ENCODE measurements at regions not wholly inside any gene's neighbourhood (a gene's known extent, or its start where the extent isn't known, plus 50 kb on each side); places are given as distances from the start of the nearest gene placed in this dataset.
A peak's percentile ranks its signal among the peaks of the same experiment; 100 is the strongest.

GRCh38 chr11:130623670-130624668, 175.5 kb downstream of the ADAMTS15 start:
- no peak for TF ChIP-seq FOXA1 (IDR thresholded peaks at IDR 0.05)
- peak in 1 of 2 donors; percentile 4 for TF ChIP-seq RAD21 (IDR thresholded peaks at IDR 0.05)
- Histone ChIP-seq H3K36me3 (ENCODE audit: control insufficient read depth in 4 of 4, insufficient read depth in 3 of 4, low read depth in 1 of 4, low read length in 3 of 4) (no peaks in the 10 kb centered on the region), H3K4me3 (ENCODE audit: low read depth in 1 of 3, low read length in 3 of 3) (no peak overlapping the region), H3K27me3 (ENCODE audit: control insufficient read depth in 4 of 4, insufficient read depth in 4 of 4, low read length in 3 of 4) (peaks cover 0 to 3% (median 0%) of the 10 kb centered on the region in 4 donors), H3K9me3 (ENCODE audit: control insufficient read depth in 4 of 4, low read length in 3 of 4) (no peaks in the 10 kb centered on the region), H3K4me1 (ENCODE audit: control insufficient read depth in 4 of 4, insufficient read depth in 4 of 4, low read length in 3 of 4) (no peaks in the 10 kb centered on the region), H3K27ac (ENCODE audit: low read depth in 1 of 2, low read length in 2 of 2) (no peak overlapping the region), H3K9ac (ENCODE audit: low read depth in 1 of 2, low read length in 2 of 2) (no peak overlapping the region)
- WGBS: 60% methylated on average over 8 of the region's 8 CpGs
- DNase-seq (ENCODE audit: low spot score): no peak

GRCh38 chr11:130624971-130625544, 176.6 kb downstream of the ADAMTS15 start:
- Histone ChIP-seq H3K27me3 (ENCODE audit: control insufficient read depth in 4 of 4, insufficient read depth in 4 of 4, low read length in 3 of 4) (peaks cover 0 to 3% (median 0%) of the 10 kb centered on the region in 4 donors), H3K36me3 (ENCODE audit: control insufficient read depth in 4 of 4, insufficient read depth in 3 of 4, low read depth in 1 of 4, low read length in 3 of 4) (no peaks in the 10 kb centered on the region), H3K27ac (ENCODE audit: low read depth in 1 of 2, low read length in 2 of 2) (no peak overlapping the region), H3K4me3 (ENCODE audit: low read depth in 1 of 3, low read length in 3 of 3) (no peak overlapping the region), H3K9me3 (ENCODE audit: control insufficient read depth in 4 of 4, low read length in 3 of 4) (no peaks in the 10 kb centered on the region), H3K4me1 (ENCODE audit: control insufficient read depth in 4 of 4, insufficient read depth in 4 of 4, low read length in 3 of 4) (no peaks in the 10 kb centered on the region), H3K9ac (ENCODE audit: low read depth in 1 of 2, low read length in 2 of 2) (no peak overlapping the region)
- 87% methylated on average over 11 of the region's 11 CpGs for WGBS
- TF ChIP-seq HNF4G (IDR thresholded peaks at IDR 0.05) (no peak), JUND (IDR thresholded peaks at IDR 0.05) (no peak), RAD21 (IDR thresholded peaks at IDR 0.05) (no peak), ATF3 (IDR thresholded peaks at IDR 0.05) (no peak), HNF4A (conservative IDR thresholded peaks at IDR 0.05) (no peak), FOXA2 (IDR thresholded peaks at IDR 0.05) (no peak), RXRA (IDR thresholded peaks at IDR 0.05) (no peak), GABPA (IDR thresholded peaks at IDR 0.05 in 1 of 2, conservative IDR thresholded peaks at IDR 0.05 in 1 of 2) (no peak), NR2F2 (IDR thresholded peaks at IDR 0.05) (no peak), YY1 (IDR thresholded peaks at IDR 0.05) (no peak), ZBTB33 (IDR thresholded peaks at IDR 0.05) (no peak), EGR1 (IDR thresholded peaks at IDR 0.05; ENCODE audit: low read depth in 2 of 2) (no peak)
- DNase-seq (ENCODE audit: low spot score): no peak

- Histone ChIP-seq H3K9ac (ENCODE audit: low read depth in 1 of 2, low read length in 2 of 2) (no peak overlapping the region), H3K27me3 (ENCODE audit: control insufficient read depth in 4 of 4, insufficient read depth in 4 of 4, low read length in 3 of 4) (peaks cover 0 to 3% (median 0%) of the 10 kb centered on the region in 4 donors), H3K36me3 (ENCODE audit: control insufficient read depth in 4 of 4, insufficient read depth in 3 of 4, low read depth in 1 of 4, low read length in 3 of 4) (no peaks in the 10 kb centered on the region), H3K4me3 (ENCODE audit: low read depth in 1 of 3, low read length in 3 of 3) (no peak overlapping the region), H3K4me1 (ENCODE audit: control insufficient read depth in 4 of 4, insufficient read depth in 4 of 4, low read length in 3 of 4) (no peaks in the 10 kb centered on the region), H3K9me3 (ENCODE audit: control insufficient read depth in 4 of 4, low read length in 3 of 4) (no peaks in the 10 kb centered on the region), H3K27ac (ENCODE audit: low read depth in 1 of 2, low read length in 2 of 2) (no peak overlapping the region)
- TF ChIP-seq JUND (IDR thresholded peaks at IDR 0.05) (no peak), FOXA1 (IDR thresholded peaks at IDR 0.05) (no peak), TAF1 (conservative IDR thresholded peaks at IDR 0.05) (no peak), ATF3 (IDR thresholded peaks at IDR 0.05) (no peak), ZBTB33 (IDR thresholded peaks at IDR 0.05) (no peak), EGR1 (IDR thresholded peaks at IDR 0.05; ENCODE audit: low read depth in 2 of 2) (no peak), CTCF (IDR thresholded peaks at IDR 0.05; ENCODE audit: low read depth, low read length, missing input control) (no peak), FOXA2 (IDR thresholded peaks at IDR 0.05) (no peak), HNF4A (conservative IDR thresholded peaks at IDR 0.05) (no peak), RAD21 (IDR thresholded peaks at IDR 0.05) (no peak), HNF4G (IDR thresholded peaks at IDR 0.05) (no peak), RXRA (IDR thresholded peaks at IDR 0.05) (no peak), NR2F2 (IDR thresholded peaks at IDR 0.05) (no peak), MAX (IDR thresholded peaks at IDR 0.05) (no peak), GABPA (IDR thresholded peaks at IDR 0.05 in 1 of 2, conservative IDR thresholded peaks at IDR 0.05 in 1 of 2) (no peak), YY1 (IDR thresholded peaks at IDR 0.05) (no peak)
- no peak for DNase-seq (ENCODE audit: low spot score)
- WGBS: 72% methylated on average over 15 of the region's 15 CpGs
Measured at GRCh38 chr11:130625578-130626306, 177.3 kb downstream of the ADAMTS15 start.
